Liver (tissue), 3 donors: ENCODE measurements at regions not wholly inside any gene's neighbourhood (a gene's known extent, or its start where the extent isn't known, plus 50 kb on each side); places are given as distances from the start of the nearest gene placed in this dataset.

Source experiments
- CTCF ChIP-seq: fragments of 150-350 bp; IDR thresholded peaks from 2 replicates; pipeline ENCODE4 v1.5.1; 2017; ENCODE audit warnings: improper control_type of control experiment, low read depth, low read length; ENCODE audit not compliant: missing input control
- EGR1 ChIP-seq, 2 donors: IDR thresholded peaks; 2 replicates each; pipeline ENCODE4 v1.6.1; 2016 to 2018; ENCODE audit warnings: antibody characterized with exemption in 2 of 2, low read depth in 2 of 2
- FOXA1 ChIP-seq: IDR thresholded peaks from 2 replicates; pipeline ENCODE4 v1.6.1; 2016; ENCODE audit warnings: antibody characterized with exemption
- GABPA ChIP-seq, 2 donors: IDR thresholded peaks in 1 of 2; conservative IDR thresholded peaks in 1 of 2; 2 replicates each; pipeline ENCODE4 v1.6.1; 2016; ENCODE audit warnings: antibody characterized with exemption in 2 of 2, mild to moderate bottlenecking in 1 of 2, moderate library complexity in 1 of 2
- HNF4G ChIP-seq: IDR thresholded peaks from 2 replicates; pipeline ENCODE4 v1.6.1; 2016; ENCODE audit warnings: antibody characterized with exemption
- JUND ChIP-seq, 2 donors: IDR thresholded peaks; 2 replicates each; pipeline ENCODE4 v1.6.1; 2016; ENCODE audit warnings: antibody characterized with exemption in 2 of 2
- RAD21 ChIP-seq, 2 donors: IDR thresholded peaks; 2 replicates each; pipeline ENCODE4 v1.6.1; 2016; ENCODE audit warnings: antibody characterized with exemption in 2 of 2, mild to moderate bottlenecking in 2 of 2
- RXRA ChIP-seq, 2 donors: IDR thresholded peaks; 2 replicates each; pipeline ENCODE4 v1.6.1; 2017 to 2018; ENCODE audit warnings: antibody characterized with exemption in 2 of 2, mild to moderate bottlenecking in 1 of 2
- TF ChIP-seq, protein P1 (sequence below): IDR thresholded peaks from 2 replicates; pipeline ENCODE4 v1.6.1; 2016; ENCODE audit warnings: antibody characterized with exemption, mild to moderate bottlenecking
- TF ChIP-seq, protein P2 (sequence below): IDR thresholded peaks from 2 replicates; pipeline ENCODE4 v1.6.1; 2016; ENCODE audit warnings: antibody characterized with exemption
- donor health status: healthy.
- donor health status: healthy.

DNA sequence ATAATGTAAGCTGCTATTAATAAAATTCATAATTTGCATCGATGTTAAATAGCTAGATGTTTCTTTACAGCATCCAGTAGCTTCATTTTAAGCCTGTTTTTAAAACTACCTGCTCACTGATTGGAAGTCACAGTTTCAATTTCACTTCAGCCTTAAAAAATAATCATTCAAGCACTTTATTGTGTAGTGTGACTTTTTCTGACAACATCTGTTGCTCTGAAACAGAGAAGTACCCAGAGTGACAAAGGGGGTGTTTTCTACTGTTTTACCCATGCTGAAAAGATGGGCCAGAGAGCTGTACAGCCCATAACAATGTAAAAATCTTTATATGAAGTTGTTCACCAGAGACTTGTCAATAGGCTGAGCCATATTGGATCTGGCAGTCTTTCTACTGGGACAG, 437.2 kb downstream of the MDFIC start:
- no peak for TF ChIP-seq CTCF
- TF ChIP-seq, protein P1, sequence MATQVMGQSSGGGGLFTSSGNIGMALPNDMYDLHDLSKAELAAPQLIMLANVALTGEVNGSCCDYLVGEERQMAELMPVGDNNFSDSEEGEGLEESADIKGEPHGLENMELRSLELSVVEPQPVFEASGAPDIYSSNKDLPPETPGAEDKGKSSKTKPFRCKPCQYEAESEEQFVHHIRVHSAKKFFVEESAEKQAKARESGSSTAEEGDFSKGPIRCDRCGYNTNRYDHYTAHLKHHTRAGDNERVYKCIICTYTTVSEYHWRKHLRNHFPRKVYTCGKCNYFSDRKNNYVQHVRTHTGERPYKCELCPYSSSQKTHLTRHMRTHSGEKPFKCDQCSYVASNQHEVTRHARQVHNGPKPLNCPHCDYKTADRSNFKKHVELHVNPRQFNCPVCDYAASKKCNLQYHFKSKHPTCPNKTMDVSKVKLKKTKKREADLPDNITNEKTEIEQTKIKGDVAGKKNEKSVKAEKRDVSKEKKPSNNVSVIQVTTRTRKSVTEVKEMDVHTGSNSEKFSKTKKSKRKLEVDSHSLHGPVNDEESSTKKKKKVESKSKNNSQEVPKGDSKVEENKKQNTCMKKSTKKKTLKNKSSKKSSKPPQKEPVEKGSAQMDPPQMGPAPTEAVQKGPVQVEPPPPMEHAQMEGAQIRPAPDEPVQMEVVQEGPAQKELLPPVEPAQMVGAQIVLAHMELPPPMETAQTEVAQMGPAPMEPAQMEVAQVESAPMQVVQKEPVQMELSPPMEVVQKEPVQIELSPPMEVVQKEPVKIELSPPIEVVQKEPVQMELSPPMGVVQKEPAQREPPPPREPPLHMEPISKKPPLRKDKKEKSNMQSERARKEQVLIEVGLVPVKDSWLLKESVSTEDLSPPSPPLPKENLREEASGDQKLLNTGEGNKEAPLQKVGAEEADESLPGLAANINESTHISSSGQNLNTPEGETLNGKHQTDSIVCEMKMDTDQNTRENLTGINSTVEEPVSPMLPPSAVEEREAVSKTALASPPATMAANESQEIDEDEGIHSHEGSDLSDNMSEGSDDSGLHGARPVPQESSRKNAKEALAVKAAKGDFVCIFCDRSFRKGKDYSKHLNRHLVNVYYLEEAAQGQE = no peak
- TF ChIP-seq EGR1 (IDR thresholded peaks at IDR 0.05; ENCODE audit: low read depth in 2 of 2) = no peak
- TF ChIP-seq FOXA1 = no peak
- no peak for TF ChIP-seq GABPA (IDR thresholded peaks at IDR 0.05 in 1 of 2, conservative IDR thresholded peaks at IDR 0.05 in 1 of 2)
- no peak for TF ChIP-seq JUND (IDR thresholded peaks at IDR 0.05)
- TF ChIP-seq RXRA (IDR thresholded peaks at IDR 0.05) = no peak
- no peak for TF ChIP-seq HNF4G
- TF ChIP-seq RAD21 (IDR thresholded peaks at IDR 0.05) = no peak
- TF ChIP-seq, protein P2, sequence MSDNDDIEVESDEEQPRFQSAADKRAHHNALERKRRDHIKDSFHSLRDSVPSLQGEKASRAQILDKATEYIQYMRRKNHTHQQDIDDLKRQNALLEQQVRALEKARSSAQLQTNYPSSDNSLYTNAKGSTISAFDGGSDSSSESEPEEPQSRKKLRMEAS = no peak
